ENCODE measurements at regions not wholly inside any gene's neighbourhood (a gene's known extent, or its start where the extent isn't known, plus 50 kb on each side); places are given as distances from the start of the nearest gene placed in this dataset.

DNA sequence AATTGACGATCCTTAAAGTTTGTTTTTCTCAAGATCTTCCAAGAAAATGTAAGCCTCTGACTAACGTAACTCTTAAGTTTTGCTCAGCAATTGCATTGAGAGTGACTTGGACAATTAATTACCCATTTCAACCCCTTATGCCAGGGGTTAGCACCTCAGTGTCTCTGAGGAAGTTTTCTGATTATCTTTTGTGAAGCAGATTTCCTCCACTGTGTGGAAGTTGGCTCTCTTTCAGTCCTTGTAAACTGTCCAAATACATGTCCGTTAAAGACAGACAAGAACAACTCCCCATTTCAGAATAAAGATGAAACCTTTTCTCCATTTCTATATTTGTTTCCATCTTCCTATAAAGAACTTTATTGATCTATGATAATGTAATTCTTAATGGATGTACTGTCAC is 296.4 kb upstream of the FMN2 start:
- TF ChIP-seq POLR2A (IDR thresholded peaks at IDR 0.05) (no peak), CTCF (IDR thresholded peaks at IDR 0.05) (no peak), POLR2AphosphoS5 (IDR thresholded peaks at IDR 0.05) (no peak), EP300 (IDR thresholded peaks at IDR 0.05) (no peak)
